OCI-LY1 (cell line): ENCODE measurements at regions not wholly inside any gene's neighbourhood (a gene's known extent, or its start where the extent isn't known, plus 50 kb on each side); places are given as distances from the start of the nearest gene placed in this dataset.

Source experiments
- EZH2 ChIP-seq: fragments of 200-600 bp; sonication (generic), shearing (Covaris generic); IDR thresholded peaks from 2 replicates; pipeline ENCODE4 v1.8.0; 2017; ENCODE audit warnings: borderline replicate concordance, mixed run types, mild to moderate bottlenecking, antibody characterized with exemption, low read length, moderate library complexity, mixed read lengths
- TF ChIP-seq, protein P1 (sequence below): fragments of 200-600 bp; sonication (generic), shearing (Covaris generic); IDR thresholded peaks from 2 replicates; pipeline ENCODE4 v1.5.1; 2017; ENCODE audit warnings: mild to moderate bottlenecking, antibody characterized with exemption, low read length, moderate library complexity, mixed read lengths

DNA sequence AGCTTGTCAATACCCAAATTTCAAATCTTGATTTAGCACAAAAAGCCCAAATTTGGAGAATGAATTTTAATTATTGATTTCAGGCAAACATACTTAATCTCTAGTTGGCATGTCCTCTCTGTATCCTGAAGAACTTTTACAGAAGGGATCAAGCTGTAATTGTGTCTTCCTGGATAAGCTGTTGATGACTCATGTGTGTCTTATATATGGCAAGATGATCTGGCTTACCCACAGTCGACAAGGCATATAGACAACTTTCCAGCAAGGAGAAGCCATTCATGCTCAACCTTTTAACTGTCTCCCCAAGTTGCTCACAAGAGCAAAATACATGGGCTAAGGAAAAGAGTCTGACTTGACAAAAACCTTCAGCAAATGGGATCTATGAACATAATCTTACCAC is 112.5 kb upstream of the SLCO6A1 start:
- TF ChIP-seq, protein P1, sequence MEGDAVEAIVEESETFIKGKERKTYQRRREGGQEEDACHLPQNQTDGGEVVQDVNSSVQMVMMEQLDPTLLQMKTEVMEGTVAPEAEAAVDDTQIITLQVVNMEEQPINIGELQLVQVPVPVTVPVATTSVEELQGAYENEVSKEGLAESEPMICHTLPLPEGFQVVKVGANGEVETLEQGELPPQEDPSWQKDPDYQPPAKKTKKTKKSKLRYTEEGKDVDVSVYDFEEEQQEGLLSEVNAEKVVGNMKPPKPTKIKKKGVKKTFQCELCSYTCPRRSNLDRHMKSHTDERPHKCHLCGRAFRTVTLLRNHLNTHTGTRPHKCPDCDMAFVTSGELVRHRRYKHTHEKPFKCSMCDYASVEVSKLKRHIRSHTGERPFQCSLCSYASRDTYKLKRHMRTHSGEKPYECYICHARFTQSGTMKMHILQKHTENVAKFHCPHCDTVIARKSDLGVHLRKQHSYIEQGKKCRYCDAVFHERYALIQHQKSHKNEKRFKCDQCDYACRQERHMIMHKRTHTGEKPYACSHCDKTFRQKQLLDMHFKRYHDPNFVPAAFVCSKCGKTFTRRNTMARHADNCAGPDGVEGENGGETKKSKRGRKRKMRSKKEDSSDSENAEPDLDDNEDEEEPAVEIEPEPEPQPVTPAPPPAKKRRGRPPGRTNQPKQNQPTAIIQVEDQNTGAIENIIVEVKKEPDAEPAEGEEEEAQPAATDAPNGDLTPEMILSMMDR = no peak
- no peak for TF ChIP-seq EZH2
